Spleen (tissue), 11 donors: ENCODE measurements at regions not wholly inside any gene's neighbourhood (a gene's known extent, or its start where the extent isn't known, plus 50 kb on each side); places are given as distances from the start of the nearest gene placed in this dataset.

Experiments
- DNase-seq: peaks from one replicate; pipeline ENCODE4 v3.0.0-alpha.2; 2020
- H3K27ac ChIP-seq, 8 donors: fragments of 200-600 bp; sonication (generic) in 7 of 8; 1 replicate in 4 of 8; 2 replicates in 4 of 8; pipeline versions ENCODE4 v1.5.0 to v1.8.0; 2016 to 2021; ENCODE audit warnings: inconsistent platforms in 4 of 8, mild to moderate bottlenecking in 4 of 8, moderate library complexity in 1 of 8
- H3K27me3 ChIP-seq, 7 donors: fragments of 200-600 bp; sonication (generic) in 6 of 7; replicated peaks in 1 of 7; 1 replicate in 4 of 7; 2 replicates in 3 of 7; pipeline versions ENCODE4 v1.5.0 to v1.8.0; 2016 to 2021; ENCODE audit warnings: inconsistent platforms in 3 of 7, mild to moderate bottlenecking in 1 of 7
- H3K36me3 ChIP-seq, 6 donors: fragments of 200-600 bp; sonication (generic) in 5 of 6; 1 replicate in 4 of 6; 2 replicates in 2 of 6; pipeline versions ENCODE4 v1.5.0 to v1.8.0; 2016 to 2021; ENCODE audit warnings: inconsistent platforms in 2 of 6
- H3K4me1 ChIP-seq, 6 donors: fragments of 200-600 bp; sonication (generic) in 5 of 6; 1 replicate in 3 of 6; 2 replicates in 3 of 6; pipeline versions ENCODE4 v1.5.0 to v1.8.0; 2016 to 2021; ENCODE audit warnings: inconsistent platforms in 3 of 6
- H3K4me3 ChIP-seq, 8 donors: fragments of 200-600 bp; sonication (generic) in 7 of 8; 1 replicate in 4 of 8; 2 replicates in 4 of 8; pipeline versions ENCODE4 v1.5.0 to v1.8.0; 2016 to 2021; ENCODE audit warnings: inconsistent platforms in 4 of 8, mild to moderate bottlenecking in 4 of 8, moderate library complexity in 2 of 8
- H3K9me3 ChIP-seq, 8 donors: fragments of 200-600 bp; sonication (generic) in 7 of 8; 1 replicate in 4 of 8; 2 replicates in 4 of 8; pipeline versions ENCODE4 v1.5.0 to v1.8.0; 2016 to 2021; ENCODE audit warnings: inconsistent platforms in 4 of 8
- CTCF ChIP-seq, 11 experiments: fragments of 200-600 bp in 7 of 11; fragments of 450-650 bp in 4 of 11; sonication (generic) in 4 of 11; IDR thresholded peaks in 8 of 11; conservative IDR thresholded peaks in 3 of 11; 1 replicate in 7 of 11; 2 replicates in 4 of 11; pipeline versions ENCODE4 v1.4.0 to v1.8.0; 2016 to 2021; ENCODE audit warnings: antibody characterized with exemption in 11 of 11, inconsistent platforms in 4 of 11, mild to moderate bottlenecking in 1 of 11
- POLR2A ChIP-seq, 3 donors: fragments of 450-650 bp; IDR thresholded peaks; one replicate each; pipeline ENCODE4 v1.5.1; 2017; ENCODE audit warnings: antibody characterized with exemption in 3 of 3, mild to moderate bottlenecking in 1 of 3
- POLR2AphosphoS5 ChIP-seq, 3 donors: sonication (generic); formaldehyde crosslinking; IDR thresholded peaks; one replicate each; pipeline ENCODE4 v1.5.1; 2017; ENCODE audit warnings: antibody characterized with exemption in 3 of 3
- WGBS, 5 donors: extraction: QIAGEN DNeasy Blood & Tissue Kit in 3 of 5; methylation state at CpG; one replicate each; pipeline versions ENCODE4 v1.1.5 to v1.1.7; 2013 to 2018; 5-methylcytosine and 5-hydroxymethylcytosine counted together
- intact Hi-C: fragments of 100-400 bp; cut with DNase I; formaldehyde crosslinking; loops from one replicate; pipeline ENCODE4 v1.15.0; 2023; ENCODE audit warnings: low total_unique reads
- donor health status: healthy with polysubstance abuse.
- donor health status: DM: no; HTN: no; CAD: no; lungs with moderate emphysema.
- donor health status: DM: no; HTN: no; CAD: no.
- donor health status: Bipolar disorder and iron deficiency.
- donor health status: healthy.
- donor health status: DM: no; HTN: no; CAD: no.
- donor health status: DM: yes; HTN: yes; CAD: no.

- Histone ChIP-seq H3K36me3 (no peaks in the 10 kb centered on the region), H3K27ac (no peak overlapping the region), H3K4me3 (no peak overlapping the region), H3K27me3 (no peaks in the 10 kb centered on the region), H3K9me3 (no peaks in the 10 kb centered on the region), H3K4me1 (no peaks in the 10 kb centered on the region)
- 64 to 83% (median 72%) methylated on average over 10 to 13 of the region's 13 CpGs for WGBS, 5 donors
- no peak for DNase-seq
- TF ChIP-seq CTCF (IDR thresholded peaks at IDR 0.05 in 8 of 11, conservative IDR thresholded peaks at IDR 0.05 in 3 of 11) (no peak), POLR2A (IDR thresholded peaks at IDR 0.05) (no peak), POLR2AphosphoS5 (IDR thresholded peaks at IDR 0.05) (no peak)
- intact Hi-C loops = no loop called here
Measured at GRCh38 chr7:46746695-46747687, 825.9 kb upstream of the IGFBP3 start.

- no peak for DNase-seq
- no peak for TF ChIP-seq CTCF (IDR thresholded peaks at IDR 0.05 in 8 of 11, conservative IDR thresholded peaks at IDR 0.05 in 3 of 11)
- no peak for TF ChIP-seq POLR2AphosphoS5 (IDR thresholded peaks at IDR 0.05)
- TF ChIP-seq POLR2A (IDR thresholded peaks at IDR 0.05) = no peak
- Histone ChIP-seq H3K36me3 (no peaks in the 10 kb centered on the region), H3K27ac (no peak overlapping the region), H3K4me3 (no peak overlapping the region), H3K4me1 (no peaks in the 10 kb centered on the region), H3K9me3 (no peaks in the 10 kb centered on the region), H3K27me3 (no peaks in the 10 kb centered on the region)
- WGBS, 5 donors = 69 to 79% (median 75%) methylated on average over 3 of the region's 3 CpGs
- intact Hi-C loops = no loop called here
Measured at GRCh38 chr7:46745707-46746090, 824.6 kb upstream of the IGFBP3 start.

GRCh38 chr7:46744957-46745706 lies 824.1 kb upstream of the IGFBP3 start:
- intact Hi-C loops = no loop called here
- H3K4me1 ChIP-seq = no peaks in the 10 kb centered on the region
- H3K9me3 ChIP-seq = no peaks in the 10 kb centered on the region
- H3K36me3 ChIP-seq = no peaks in the 10 kb centered on the region
- WGBS, 5 donors = 72 to 87% (median 87%) methylated on average over 6 of the region's 6 CpGs
- no peak overlapping the region for H3K4me3 ChIP-seq
- H3K27me3 ChIP-seq = no peaks in the 10 kb centered on the region
- TF ChIP-seq POLR2A (IDR thresholded peaks at IDR 0.05) = no peak
- TF ChIP-seq CTCF (IDR thresholded peaks at IDR 0.05 in 8 of 11, conservative IDR thresholded peaks at IDR 0.05 in 3 of 11) = no peak
- TF ChIP-seq POLR2AphosphoS5 (IDR thresholded peaks at IDR 0.05) = no peak
- no peak overlapping the region for H3K27ac ChIP-seq
- DNase-seq = no peak

- no peak overlapping the region for H3K4me3 ChIP-seq
- H3K27ac ChIP-seq = no peak overlapping the region
- H3K4me1 ChIP-seq = no peaks in the 10 kb centered on the region
- TF ChIP-seq POLR2A (IDR thresholded peaks at IDR 0.05) (no peak), POLR2AphosphoS5 (IDR thresholded peaks at IDR 0.05) (no peak)
- no peak for DNase-seq
- 78 to 92% (median 84%) methylated on average over 6 of the region's 6 CpGs for WGBS, 5 donors
- H3K27me3 ChIP-seq = no peaks in the 10 kb centered on the region
- H3K9me3 ChIP-seq = no peaks in the 10 kb centered on the region
- intact Hi-C loops = no loop called here
- H3K36me3 ChIP-seq = no peaks in the 10 kb centered on the region
Measured at GRCh38 chr7:46742601-46743000, 821.5 kb upstream of the IGFBP3 start.
